Endothelial cell of umbilical vein (primary cell): ENCODE measurements at regions not wholly inside any gene's neighbourhood (a gene's known extent, or its start where the extent isn't known, plus 50 kb on each side); places are given as distances from the start of the nearest gene placed in this dataset.
"Not testable (repeated sequence)": the region's sequence is repeated elsewhere in the genome, so short reads cannot be mapped to it uniquely, and the experiment has no call there.

Experiments
- EZH2 ChIP-seq: IDR thresholded peaks from 2 replicates; pipeline ENCODE4 v1.6.1; 2012; ENCODE audit warnings: borderline replicate concordance, low read depth, mild to moderate bottlenecking, moderate library complexity, low read length, inconsistent platforms; ENCODE audit not compliant: severe bottlenecking
- FOS ChIP-seq: IDR thresholded peaks from 2 replicates; pipeline ENCODE4 v1.6.1; 2011; ENCODE audit warnings: mild to moderate bottlenecking, low read length, moderate library complexity, borderline replicate concordance; ENCODE audit not compliant: insufficient read depth
- GATA2 ChIP-seq: IDR thresholded peaks from 2 replicates; pipeline ENCODE4 v1.7.0; 2011; ENCODE audit warnings: low read depth, mild to moderate bottlenecking, moderate library complexity, mixed read lengths, low read length; ENCODE audit not compliant: insufficient read length, insufficient read depth
- JUN ChIP-seq: IDR thresholded peaks from 2 replicates; pipeline ENCODE4 v1.6.1; 2011; ENCODE audit warnings: borderline replicate concordance, low read depth; ENCODE audit not compliant: insufficient read length, insufficient read depth
- MYC ChIP-seq: IDR thresholded peaks from one replicate; pipeline ENCODE4 v1.6.1; 2011; ENCODE audit warnings: mild to moderate bottlenecking, low read depth, low read length
- POLR2A ChIP-seq: IDR thresholded peaks from 2 replicates; pipeline ENCODE4 v1.6.1; 2012; ENCODE audit warnings: low read depth, mild to moderate bottlenecking, control low read depth, low read length
- POLR2AphosphoS5 ChIP-seq: IDR thresholded peaks from 2 replicates; pipeline ENCODE4 v1.6.1; 2012; ENCODE audit warnings: low read depth, mild to moderate bottlenecking, control low read depth, low read length, moderate library complexity; ENCODE audit not compliant: insufficient read depth
- TF ChIP-seq, protein P1 (sequence below), 2 donors: IDR thresholded peaks; 1 replicate in 1 of 2; 2 replicates in 1 of 2; pipeline ENCODE4 v1.5.1; 2011; ENCODE audit warnings: low read length in 2 of 2, mild to moderate bottlenecking in 2 of 2, moderate library complexity in 2 of 2, control low read depth in 1 of 2, inconsistent platforms in 1 of 2, low read depth in 1 of 2; ENCODE audit not compliant: insufficient read depth in 1 of 2; ENCODE audit errors: extremely low read depth in 1 of 2

DNA sequence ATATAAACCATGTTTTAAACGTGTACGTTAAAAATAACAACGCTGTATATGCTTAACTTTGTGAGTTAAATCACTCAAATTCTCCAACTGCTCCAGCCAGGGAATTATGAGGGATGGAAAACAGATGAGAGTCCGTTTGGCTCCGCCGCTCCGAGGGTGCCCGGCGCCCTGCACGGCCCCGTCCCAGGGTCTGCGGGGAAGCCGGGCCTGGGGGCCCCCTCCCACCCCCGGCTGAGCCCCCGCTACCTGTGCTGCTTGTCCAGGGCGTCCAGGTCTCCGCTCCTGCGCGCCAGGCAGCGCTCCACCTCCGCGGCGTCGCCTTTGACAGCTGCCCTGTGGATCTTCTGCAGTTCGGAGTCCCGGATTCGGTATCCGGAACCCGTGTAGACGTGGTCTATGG lies 415.5 kb downstream of the FOXD4L4 start:
- not testable (repeated sequence) for TF ChIP-seq FOS, POLR2A, POLR2AphosphoS5, MYC, GATA2, JUN, EZH2
- TF ChIP-seq, protein P1, sequence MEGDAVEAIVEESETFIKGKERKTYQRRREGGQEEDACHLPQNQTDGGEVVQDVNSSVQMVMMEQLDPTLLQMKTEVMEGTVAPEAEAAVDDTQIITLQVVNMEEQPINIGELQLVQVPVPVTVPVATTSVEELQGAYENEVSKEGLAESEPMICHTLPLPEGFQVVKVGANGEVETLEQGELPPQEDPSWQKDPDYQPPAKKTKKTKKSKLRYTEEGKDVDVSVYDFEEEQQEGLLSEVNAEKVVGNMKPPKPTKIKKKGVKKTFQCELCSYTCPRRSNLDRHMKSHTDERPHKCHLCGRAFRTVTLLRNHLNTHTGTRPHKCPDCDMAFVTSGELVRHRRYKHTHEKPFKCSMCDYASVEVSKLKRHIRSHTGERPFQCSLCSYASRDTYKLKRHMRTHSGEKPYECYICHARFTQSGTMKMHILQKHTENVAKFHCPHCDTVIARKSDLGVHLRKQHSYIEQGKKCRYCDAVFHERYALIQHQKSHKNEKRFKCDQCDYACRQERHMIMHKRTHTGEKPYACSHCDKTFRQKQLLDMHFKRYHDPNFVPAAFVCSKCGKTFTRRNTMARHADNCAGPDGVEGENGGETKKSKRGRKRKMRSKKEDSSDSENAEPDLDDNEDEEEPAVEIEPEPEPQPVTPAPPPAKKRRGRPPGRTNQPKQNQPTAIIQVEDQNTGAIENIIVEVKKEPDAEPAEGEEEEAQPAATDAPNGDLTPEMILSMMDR (IDR thresholded peaks at IDR 0.05; ENCODE audit: extremely low read depth in 1 of 2, insufficient read depth in 1 of 2, low read depth in 1 of 2, low read length in 2 of 2) = not testable (repeated sequence)
